GM19023 (cell line): ENCODE measurements at regions not wholly inside any gene's neighbourhood (a gene's known extent, or its start where the extent isn't known, plus 50 kb on each side); places are given as distances from the start of the nearest gene placed in this dataset.

Experiments used
- ATAC-seq: cut with Tn5 transposase; IDR thresholded peaks from one replicate; pipeline ENCODE4 v1.9.1; 2021; ENCODE audit warnings: mild to moderate bottlenecking, moderate library complexity; ENCODE audit not compliant: unreplicated experiment

- no peak for ATAC-seq
These were observed 1199.1 kb downstream of the SI start for GRCh38 chr3:163879172-163879571.

GRCh38 chr3:163878396-163878795 lies 1199.9 kb downstream of the SI start:
- no peak for ATAC-seq

GRCh38 chr3:163877805-163878204 lies 1200.5 kb downstream of the SI start:
- no peak for ATAC-seq

GRCh38 chr3:163863146-163863545 lies 1215.2 kb downstream of the SI start:
- ATAC-seq, result no peak

- no peak for ATAC-seq
These were observed 1226.1 kb downstream of the SI start for GRCh38 chr3:163852233-163852632.

GRCh38 chr3:163838769-163839168 lies 1239.5 kb downstream of the SI start:
- ATAC-seq, result no peak

- ATAC-seq, result no peak
These were observed 1245.7 kb downstream of the SI start for GRCh38 chr3:163832547-163832946.

- no peak for ATAC-seq
These were observed 1256.5 kb downstream of the SI start for GRCh38 chr3:163821841-163822240.

GRCh38 chr3:163817015-163817414 lies 1261.3 kb downstream of the SI start:
- no peak for ATAC-seq

GRCh38 chr3:163813935-163814334 lies 1264.4 kb downstream of the SI start:
- no peak for ATAC-seq

GRCh38 chr3:163812006-163812405 lies 1266.3 kb downstream of the SI start:
- ATAC-seq, result no peak

GRCh38 chr3:163809540-163809993 lies 1268.7 kb downstream of the SI start:
- ATAC-seq, result no peak

- no peak for ATAC-seq
These were observed 1291.9 kb downstream of the SI start for GRCh38 chr3:163786416-163786815.

GRCh38 chr3:163785693-163786092 lies 1292.6 kb downstream of the SI start:
- no peak for ATAC-seq

GRCh38 chr3:163779396-163780344 lies 1298.6 kb downstream of the SI start:
- no peak for ATAC-seq

GRCh38 chr3:163776743-163777142 lies 1301.6 kb downstream of the SI start:
- ATAC-seq, result no peak

- no peak for ATAC-seq
These were observed 1305.2 kb downstream of the SI start for GRCh38 chr3:163773136-163773535.

GRCh38 chr3:163768048-163768447 lies 1310.2 kb downstream of the SI start:
- no peak for ATAC-seq

GRCh38 chr3:163766112-163766511 lies 1312.2 kb downstream of the SI start:
- ATAC-seq, result no peak

GRCh38 chr3:163753033-163753432 lies 1325.3 kb downstream of the SI start:
- no peak for ATAC-seq

- ATAC-seq, result no peak
These were observed 1333.1 kb downstream of the SI start for GRCh38 chr3:163745204-163745603.

- ATAC-seq, result no peak
These were observed 1342.9 kb downstream of the SI start for GRCh38 chr3:163735394-163735793.

GRCh38 chr3:163730684-163731083 lies 1347.6 kb downstream of the SI start:
- no peak for ATAC-seq
